Stomach (tissue), 4 donors: ENCODE measurements at regions not wholly inside any gene's neighbourhood (a gene's known extent, or its start where the extent isn't known, plus 50 kb on each side); places are given as distances from the start of the nearest gene placed in this dataset.

ENCODE experiments used
- CTCF ChIP-seq, 7 experiments: fragments of 450-650 bp in 4 of 7; fragments of 200-600 bp in 3 of 7; sonication (generic) in 3 of 7; IDR thresholded peaks; one replicate each; pipeline ENCODE4 v1.5.1; 2016 to 2019; ENCODE audit warnings: antibody characterized with exemption in 7 of 7, control low read depth in 2 of 7, mild to moderate bottlenecking in 1 of 7
- EP300 ChIP-seq: sonication (generic); formaldehyde crosslinking; IDR thresholded peaks from one replicate; pipeline ENCODE4 v1.6.1; 2017; ENCODE audit warnings: antibody characterized with exemption
- POLR2A ChIP-seq, 4 donors: fragments of 450-650 bp; IDR thresholded peaks; one replicate each; pipeline ENCODE4 v1.6.1; 2016; ENCODE audit warnings: antibody characterized with exemption in 4 of 4, control low read depth in 2 of 4, mild to moderate bottlenecking in 1 of 4, moderate library complexity in 1 of 4
- POLR2AphosphoS5 ChIP-seq, 3 donors: sonication (generic); formaldehyde crosslinking; IDR thresholded peaks; one replicate each; pipeline ENCODE4 v1.6.1; 2016; ENCODE audit warnings: antibody characterized with exemption in 3 of 3

DNA sequence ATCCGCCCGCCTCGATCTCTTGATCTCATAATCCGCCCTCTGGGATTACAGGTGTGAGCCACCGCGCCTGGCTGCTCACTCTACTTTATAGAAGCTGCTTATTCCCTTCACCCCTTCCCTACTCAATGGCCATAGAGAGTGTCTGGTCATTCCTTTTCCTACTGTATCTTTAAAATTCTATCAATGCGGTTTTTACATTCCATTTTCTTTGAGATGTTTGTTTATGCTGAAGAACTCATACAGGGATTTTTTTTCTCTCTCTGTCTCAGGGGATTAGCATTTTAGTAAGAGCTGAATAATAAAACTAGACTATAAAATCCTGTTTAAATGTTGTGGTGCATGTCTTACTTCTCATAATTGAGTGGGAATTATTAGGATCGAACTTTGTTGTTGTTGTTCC, 218.6 kb upstream of the FOXN3 start:
- TF ChIP-seq POLR2A (IDR thresholded peaks at IDR 0.05) (no peak), CTCF (IDR thresholded peaks at IDR 0.05) (no peak), POLR2AphosphoS5 (IDR thresholded peaks at IDR 0.05) (no peak), EP300 (no peak)
